ENCODE measurements at regions not wholly inside any gene's neighbourhood (a gene's known extent, or its start where the extent isn't known, plus 50 kb on each side); places are given as distances from the start of the nearest gene placed in this dataset.

DNA sequence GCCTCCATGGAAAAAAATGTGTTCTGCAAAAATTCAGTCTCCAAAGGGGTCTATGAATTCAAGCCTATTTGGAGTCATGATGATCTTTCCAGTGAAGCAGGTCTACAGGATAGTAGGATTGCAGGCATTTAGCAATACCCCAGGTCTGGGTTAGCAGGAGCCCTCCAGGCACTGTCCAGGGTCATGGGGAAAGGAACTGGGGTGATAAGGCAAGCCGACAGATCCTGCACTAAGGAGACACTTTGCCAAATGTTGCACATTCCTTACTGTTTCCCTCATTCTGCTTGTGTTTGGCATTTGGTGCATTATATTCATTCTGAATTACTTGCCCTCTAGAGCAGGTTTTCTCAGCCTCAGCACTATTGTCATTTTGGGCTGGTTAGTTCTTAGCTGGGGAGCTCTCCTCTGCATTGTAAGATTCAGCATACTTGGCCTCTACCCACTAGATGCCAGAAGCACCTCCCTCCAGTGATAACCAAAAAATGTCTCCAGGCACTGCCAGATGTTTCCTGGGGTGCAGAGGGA lies 333.3 kb upstream of the PLXNA2 start:
- DNase-seq (ENCODE audit: low read depth in 3 of 3, low spot score in 1 of 3), result no peak

GRCh38 chr1:208581209-208581608 lies 337.0 kb upstream of the PLXNA2 start:
- no peak for DNase-seq (ENCODE audit: low read depth in 3 of 3, low spot score in 1 of 3)

DNA sequence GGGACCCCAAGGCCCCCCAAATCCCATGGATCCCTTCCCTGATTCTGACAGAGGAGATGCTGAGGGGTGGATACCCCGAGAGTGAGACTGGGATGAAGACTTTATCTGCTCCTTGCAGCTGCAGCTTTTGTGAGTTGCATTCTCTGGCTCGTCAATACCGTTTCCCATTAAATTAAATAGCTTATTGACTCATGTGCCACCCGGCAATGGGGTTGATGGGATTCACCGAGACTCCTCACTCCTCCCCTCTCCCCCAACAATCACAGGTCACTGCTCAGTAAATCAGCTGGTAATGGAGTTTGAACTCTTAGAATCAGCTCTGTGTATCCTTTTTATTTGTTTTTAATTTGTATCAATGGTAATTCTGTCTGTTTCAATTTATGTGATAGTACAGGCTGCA lies 337.5 kb upstream of the PLXNA2 start:
- no peak for DNase-seq (ENCODE audit: low read depth in 3 of 3, low spot score in 1 of 3)

DNA sequence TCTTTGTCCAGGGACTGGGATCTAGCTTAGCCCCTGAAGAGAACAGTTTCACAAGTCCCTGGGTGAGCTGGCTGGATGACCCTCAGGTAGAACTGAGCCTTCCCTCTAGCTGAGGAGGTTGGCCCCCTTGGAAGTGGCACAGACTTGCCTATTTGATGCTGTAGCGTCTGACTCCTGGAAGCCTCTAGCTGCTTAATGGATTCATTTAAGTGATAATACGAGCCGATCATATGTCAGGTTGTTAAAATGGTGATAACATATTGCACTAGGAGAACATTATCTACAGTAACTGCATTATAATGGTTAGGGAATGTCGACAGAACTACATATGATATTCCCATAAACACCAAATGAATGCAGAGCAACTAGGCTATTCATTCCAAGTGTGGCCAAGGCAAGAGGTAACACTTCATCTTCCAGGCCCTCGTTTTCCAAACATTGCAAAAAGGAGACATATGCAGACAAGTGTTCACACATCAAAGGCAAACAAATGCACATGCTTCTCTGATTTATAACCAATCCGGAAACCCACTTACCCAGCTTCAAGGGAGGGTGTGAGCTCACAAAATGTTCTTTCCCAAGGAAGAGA lies 340.1 kb upstream of the PLXNA2 start:
- no peak for DNase-seq (ENCODE audit: low read depth in 3 of 3, low spot score in 1 of 3)

- DNase-seq (ENCODE audit: low read depth in 3 of 3, low spot score in 1 of 3), result no peak
These were observed 342.9 kb upstream of the PLXNA2 start for GRCh38 chr1:208587110-208587509.

- no peak for DNase-seq (ENCODE audit: low read depth in 3 of 3, low spot score in 1 of 3)
These were observed 349.3 kb upstream of the PLXNA2 start for GRCh38 chr1:208593306-208594006.

DNA sequence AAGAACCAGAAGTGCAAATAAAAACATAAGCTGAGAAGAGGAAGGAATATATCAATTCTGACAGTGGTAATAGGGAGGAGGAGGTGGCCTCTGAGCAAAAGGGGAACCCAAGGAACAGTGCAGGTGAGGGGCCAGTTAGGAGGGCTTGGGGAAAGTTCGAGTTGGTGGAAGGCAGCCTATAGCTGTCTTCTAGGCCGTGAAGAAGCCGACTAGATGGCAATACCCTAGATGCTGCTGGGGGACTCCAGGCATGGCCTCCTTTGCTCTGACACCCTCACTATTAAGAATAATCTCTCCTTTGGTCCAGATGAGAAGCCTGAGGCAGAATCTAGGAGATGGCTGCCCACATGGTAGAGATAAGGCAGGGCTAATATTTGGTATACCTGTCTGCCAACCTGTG lies 351.1 kb upstream of the PLXNA2 start:
- DNase-seq (ENCODE audit: low read depth in 3 of 3, low spot score in 1 of 3), result no peak

- no peak for DNase-seq (ENCODE audit: low read depth in 3 of 3, low spot score in 1 of 3)
These were observed 351.6 kb upstream of the PLXNA2 start for GRCh38 chr1:208595745-208596144.

DNA sequence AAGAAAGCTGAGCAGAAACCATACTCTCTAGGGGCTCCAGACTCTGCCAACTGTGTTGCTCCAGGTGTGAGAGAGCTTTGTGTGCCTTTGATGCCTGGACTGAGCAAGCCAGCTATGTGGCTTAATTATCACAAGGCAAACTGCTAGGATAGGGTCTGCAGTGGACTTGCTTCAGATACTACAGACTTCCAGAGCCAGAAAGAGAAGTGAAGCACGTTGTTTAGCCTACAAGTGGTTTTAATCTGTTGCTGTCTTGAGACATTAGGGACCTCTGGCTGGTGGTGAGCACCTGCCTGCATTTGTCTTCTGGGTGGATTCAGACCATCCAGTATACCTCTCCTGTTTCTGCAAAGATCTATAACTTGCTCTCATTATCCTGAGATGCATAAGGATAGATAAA lies 353.4 kb upstream of the PLXNA2 start:
- no peak for DNase-seq (ENCODE audit: low read depth in 3 of 3, low spot score in 1 of 3)

GRCh38 chr1:208598021-208598420 lies 353.8 kb upstream of the PLXNA2 start:
- DNase-seq (ENCODE audit: low read depth in 3 of 3, low spot score in 1 of 3), result no peak

- no peak for DNase-seq (ENCODE audit: low read depth in 3 of 3, low spot score in 1 of 3)
These were observed 354.9 kb upstream of the PLXNA2 start for GRCh38 chr1:208599063-208599462.

DNA sequence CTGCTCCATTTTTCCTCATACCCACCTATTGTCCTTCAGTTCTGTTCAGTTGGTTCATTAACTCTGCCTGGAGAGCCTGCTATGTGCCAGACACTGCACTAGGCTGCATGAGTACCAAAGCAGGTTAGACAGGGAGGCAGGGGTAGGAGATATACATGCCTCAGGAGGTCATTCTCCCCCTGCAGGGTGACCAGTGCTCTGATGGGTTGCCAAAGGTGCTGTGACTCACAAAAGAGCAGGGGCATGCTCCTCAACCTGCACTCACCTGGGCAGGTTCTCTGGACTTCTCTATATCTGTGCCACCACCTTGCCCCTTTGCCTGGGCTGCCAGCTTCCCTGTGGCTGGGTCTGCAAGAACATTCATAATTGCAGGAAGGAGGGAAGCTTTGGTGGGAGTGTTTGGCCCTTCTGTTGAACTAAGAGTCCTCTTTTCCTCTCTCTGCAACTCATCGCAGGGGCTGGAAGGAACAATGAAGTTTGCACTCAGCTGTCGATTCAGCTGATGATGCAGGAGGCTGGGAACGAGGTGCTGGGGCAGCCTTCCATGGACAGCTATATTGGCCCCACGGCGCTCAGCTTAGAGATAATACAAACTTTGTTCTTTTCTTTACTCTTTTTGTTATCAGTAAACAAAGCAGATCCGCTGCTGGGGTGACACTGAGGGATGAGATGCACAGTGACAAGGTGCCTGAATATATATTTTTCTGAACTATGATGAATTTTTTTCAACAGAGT lies 356.4 kb upstream of the PLXNA2 start:
- no peak for DNase-seq (ENCODE audit: low read depth in 3 of 3, low spot score in 1 of 3)

- no peak for DNase-seq (ENCODE audit: low read depth in 3 of 3, low spot score in 1 of 3)
These were observed 357.4 kb upstream of the PLXNA2 start for GRCh38 chr1:208601561-208601960.

DNA sequence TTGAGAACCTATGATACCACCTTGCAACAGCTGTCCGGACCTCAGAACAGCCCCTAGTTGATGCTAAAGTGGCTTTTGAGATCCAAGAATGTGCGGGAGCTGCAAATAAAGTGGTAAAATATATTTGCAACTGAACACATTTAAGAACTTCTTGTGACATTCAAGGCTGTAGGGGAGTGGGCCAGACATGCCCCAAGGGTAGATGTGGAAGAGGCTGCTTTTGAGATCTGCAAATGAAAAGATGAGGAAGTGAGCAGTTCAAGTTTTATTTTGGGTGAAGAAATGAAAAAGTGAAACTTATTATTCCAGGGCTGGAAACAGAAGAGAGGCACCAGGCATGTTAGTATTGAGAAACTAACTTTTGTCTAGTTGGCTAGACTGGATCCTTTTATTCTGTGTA lies 359.5 kb upstream of the PLXNA2 start:
- DNase-seq (ENCODE audit: low read depth in 3 of 3, low spot score in 1 of 3), result no peak

DNA sequence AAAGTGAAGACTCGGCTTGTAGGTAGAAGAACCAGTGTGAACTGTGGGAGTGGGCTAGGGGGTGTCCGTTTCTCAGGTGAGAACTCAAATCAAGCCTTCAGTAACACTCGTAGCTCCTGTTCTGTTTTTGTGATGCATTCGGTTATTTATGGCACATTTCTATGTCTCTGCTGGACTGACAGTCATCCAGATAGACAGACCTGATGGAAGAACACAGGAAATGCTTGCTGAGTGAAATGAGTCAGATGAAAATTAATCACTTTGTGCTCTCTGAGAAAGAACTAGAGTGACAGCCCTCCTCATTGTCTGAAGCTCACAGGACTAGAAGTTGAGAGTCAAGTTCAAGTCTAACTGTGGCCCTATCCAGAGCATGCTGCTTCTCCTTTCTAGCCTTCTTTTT lies 360.1 kb upstream of the PLXNA2 start:
- no peak for DNase-seq (ENCODE audit: low read depth in 3 of 3, low spot score in 1 of 3)

- no peak for DNase-seq (ENCODE audit: low read depth in 3 of 3, low spot score in 1 of 3)
These were observed 362.8 kb upstream of the PLXNA2 start for GRCh38 chr1:208606959-208607358.

- DNase-seq (ENCODE audit: low read depth in 3 of 3, low spot score in 1 of 3), result no peak
These were observed 363.4 kb upstream of the PLXNA2 start for GRCh38 chr1:208607616-208608015.

- DNase-seq (ENCODE audit: low read depth in 3 of 3, low spot score in 1 of 3), result no peak
These were observed 370.4 kb upstream of the PLXNA2 start for GRCh38 chr1:208614610-208615009.

DNA sequence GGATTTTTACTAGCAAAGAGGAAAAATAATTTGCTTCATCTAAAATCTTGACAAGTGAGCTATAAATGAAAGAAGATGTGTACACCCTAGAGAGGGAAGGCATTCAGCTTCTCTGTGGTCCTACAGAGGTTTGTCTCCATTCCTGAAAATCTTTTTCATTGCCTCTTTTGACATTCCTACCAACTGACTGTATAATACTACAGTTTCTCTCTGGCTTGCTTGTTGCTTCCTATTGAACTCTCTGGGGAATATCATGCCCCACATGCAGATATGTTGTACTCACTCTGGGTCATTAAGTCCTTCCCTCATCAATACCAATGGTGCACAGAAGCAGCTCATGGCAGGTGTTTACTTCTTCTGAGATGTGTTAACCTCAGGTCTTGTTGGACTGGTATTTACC lies 371.2 kb upstream of the PLXNA2 start:
- DNase-seq (ENCODE audit: low read depth in 3 of 3, low spot score in 1 of 3), result no peak

GRCh38 chr1:208616776-208617175 lies 372.6 kb upstream of the PLXNA2 start:
- DNase-seq (ENCODE audit: low read depth in 3 of 3, low spot score in 1 of 3), result no peak

DNA sequence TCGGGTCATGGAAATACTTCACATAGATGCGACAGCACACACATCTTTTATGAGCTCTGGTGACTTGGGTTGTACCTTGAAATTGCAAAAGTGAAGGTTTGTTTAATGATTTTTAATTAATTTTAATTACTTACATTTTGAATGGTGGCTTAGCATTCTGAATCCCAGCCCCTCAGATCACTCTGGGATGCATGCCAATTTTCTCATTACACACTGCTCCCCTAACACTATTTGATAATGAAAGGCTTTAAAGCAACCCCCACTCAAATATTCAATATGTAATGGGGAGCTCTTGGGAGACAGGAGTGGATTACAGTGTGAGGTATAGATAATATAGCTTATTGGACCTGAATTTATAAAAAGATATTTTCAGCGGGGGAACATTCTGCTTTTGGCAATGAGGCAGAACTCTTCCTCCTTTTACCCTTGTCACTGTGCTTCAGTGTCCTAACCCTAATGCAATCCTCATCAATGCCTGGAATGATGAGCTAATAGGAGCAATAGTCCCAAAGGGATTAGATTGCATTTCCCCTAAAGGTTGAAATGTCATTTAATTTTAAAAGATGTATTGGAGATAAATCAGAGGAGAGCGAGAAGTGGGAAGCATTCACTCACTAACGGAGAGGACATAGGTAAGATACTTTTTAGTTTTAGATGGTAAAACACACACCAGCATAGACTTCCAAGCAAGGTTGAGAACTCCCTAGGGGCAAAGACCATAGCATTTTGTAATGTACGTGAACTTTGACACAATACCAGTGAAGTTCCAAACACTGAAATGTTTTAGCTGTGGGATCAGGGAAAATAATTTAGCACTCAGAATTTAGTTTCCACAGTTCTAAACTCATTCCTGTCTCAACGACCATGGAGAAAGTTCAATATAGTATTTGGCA lies 384.1 kb upstream of the PLXNA2 start:
- DNase-seq (ENCODE audit: low read depth in 3 of 3, low spot score in 1 of 3), result no peak

Data from stimulated activated CD4-positive, alpha-beta T cell treated with anti-CD3 and anti-CD28 coated beads, TNF-alpha, amount 100 ng/mL, for 1 hour (primary cell).